GM19238 (cell line): ENCODE measurements at regions not wholly inside any gene's neighbourhood (a gene's known extent, or its start where the extent isn't known, plus 50 kb on each side); places are given as distances from the start of the nearest gene placed in this dataset.
"Not testable (repeated sequence)": the region's sequence is repeated elsewhere in the genome, so short reads cannot be mapped to it uniquely, and the experiment has no call there.

Experiments
- DNase-seq: peaks from one replicate; pipeline ENCODE4 v3.0.0; 2011; ENCODE audit warnings: low spot score; ENCODE audit not compliant: insufficient read length

DNA sequence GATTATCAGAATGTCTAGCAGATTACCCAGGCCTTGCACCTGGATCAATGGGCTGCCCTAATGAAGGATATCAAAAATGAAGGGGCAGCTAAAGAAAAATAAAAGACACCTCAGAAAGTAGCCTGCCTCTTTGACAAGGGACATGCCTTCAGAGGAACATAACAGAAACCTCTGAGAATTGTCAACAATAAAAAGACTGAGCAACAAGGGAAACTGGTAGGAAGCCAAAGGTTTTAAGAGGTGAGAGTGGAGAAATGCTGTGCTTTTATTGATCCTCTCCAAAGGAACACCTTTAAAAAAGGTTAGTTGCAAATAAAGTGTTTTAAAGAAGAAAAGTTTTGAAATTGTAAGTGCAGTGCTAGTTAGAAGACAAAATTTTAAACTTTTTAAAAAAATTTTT lies 187.8 kb upstream of the TTC14 start:
- no peak for DNase-seq

DNA sequence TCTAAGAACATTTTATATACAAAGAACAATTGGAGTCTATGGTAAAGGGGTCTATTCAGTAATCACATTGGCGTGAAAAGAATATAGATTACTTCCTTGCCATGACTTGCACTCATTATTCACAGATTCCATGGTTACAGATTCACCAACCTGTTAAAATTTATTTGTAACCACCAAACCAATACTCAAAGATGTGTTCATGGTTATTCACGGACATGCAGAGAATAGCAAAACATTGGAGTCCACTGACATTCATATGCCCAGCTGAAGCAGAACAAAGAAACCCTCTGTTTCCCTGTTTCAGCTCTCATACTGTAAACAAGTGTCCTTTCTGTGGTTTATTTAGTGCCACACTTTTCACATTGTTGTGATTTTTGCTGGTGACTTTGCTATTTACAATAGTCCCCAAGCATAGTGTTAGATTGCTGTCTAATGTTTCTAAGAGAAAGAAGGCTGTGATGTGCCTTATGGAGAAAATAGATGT lies 185.8 kb upstream of the TTC14 start:
- no peak for DNase-seq

DNA sequence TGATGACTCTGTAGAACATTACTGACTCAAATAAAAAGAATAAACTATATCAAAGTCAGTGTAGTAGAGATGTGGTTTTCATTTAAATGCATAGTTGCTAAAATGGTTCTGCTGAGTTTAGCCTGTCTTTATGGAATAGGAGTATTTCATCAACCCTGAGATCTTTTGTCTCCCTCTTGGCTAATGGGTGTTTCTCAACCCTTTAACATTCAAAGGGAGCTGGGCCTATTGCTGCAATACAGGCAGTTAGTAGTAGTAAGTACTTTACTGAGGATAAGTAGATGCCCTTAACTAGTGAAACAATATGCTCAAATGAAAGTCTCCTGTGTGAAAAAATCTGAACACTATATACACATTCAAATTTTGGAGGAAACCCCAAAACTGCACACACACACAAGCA lies 184.7 kb upstream of the TTC14 start:
- DNase-seq = no peak

DNA sequence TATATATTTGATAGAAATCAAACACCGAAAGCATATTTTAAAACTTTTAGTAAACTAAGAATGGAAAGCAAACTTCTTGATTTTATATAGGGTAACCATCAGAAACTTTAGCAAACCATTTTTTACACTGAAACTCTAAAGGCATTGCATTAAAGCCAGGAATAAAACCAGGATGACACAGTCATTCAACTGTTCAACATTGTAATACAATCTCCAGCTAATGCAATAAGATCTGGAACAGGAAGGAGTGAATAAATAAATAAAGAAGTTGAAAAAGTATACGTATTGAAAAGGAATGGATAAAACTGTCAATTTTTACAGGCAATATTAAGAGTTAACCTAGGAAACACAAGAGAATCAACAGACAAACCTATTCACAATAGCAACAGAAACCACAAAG lies 181.9 kb upstream of the TTC14 start:
- DNase-seq = no peak

DNA sequence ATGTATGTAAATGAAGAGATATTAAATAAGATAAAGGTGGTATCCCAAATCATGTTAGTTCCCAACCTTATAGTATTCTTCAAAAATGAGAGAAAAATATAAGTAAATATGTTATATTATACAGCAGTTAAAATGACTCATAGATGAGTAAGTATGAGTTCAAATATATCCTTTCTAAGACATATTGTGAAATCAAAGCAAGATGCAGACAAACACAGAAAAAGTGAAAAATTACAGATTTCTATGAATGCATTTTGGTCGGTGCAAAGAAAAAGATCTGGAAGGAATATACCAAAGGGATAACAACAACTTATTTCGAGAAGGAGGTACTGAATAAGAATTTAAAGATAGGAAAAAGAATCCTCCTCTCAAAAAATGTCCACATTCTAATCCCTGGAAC lies 181.2 kb upstream of the TTC14 start:
- no peak for DNase-seq

DNA sequence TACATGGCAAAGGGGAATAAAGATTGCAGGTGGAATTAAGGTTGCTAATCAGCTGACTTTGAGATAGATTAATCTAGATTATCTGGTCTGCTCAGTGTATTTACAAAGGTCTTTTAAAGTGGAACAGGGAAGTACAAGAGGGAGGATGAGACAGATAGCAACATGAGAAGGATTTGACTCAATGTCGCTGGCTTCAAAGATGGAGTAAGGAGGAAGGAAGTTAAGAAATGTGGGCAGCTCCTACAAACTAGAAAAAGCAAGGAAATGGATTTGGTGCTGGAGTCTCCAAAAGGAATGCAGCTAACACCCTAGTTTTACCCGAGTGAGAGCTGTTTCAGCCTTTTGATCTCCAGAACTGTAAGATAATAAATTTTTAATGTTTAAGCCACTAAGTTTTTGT lies 180.7 kb upstream of the TTC14 start:
- no peak for DNase-seq

DNA sequence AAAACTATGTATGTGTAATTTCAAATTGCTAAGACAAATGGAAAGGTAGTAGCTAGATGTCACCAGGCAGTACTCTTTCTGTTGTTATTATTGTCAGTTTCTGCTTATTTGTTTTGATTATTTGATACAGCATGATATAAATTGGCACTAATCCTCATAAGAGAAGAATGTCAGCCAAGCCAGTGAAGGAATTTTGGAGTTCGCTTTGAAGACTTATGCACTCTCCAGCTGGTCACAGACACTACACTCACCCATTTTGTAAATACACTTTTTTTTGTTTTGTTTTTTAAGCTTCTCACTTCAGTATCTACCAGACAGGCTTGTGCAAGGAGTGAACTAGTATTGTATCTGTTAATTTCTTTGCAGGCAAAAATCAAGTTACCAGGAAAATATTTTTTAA lies 180.2 kb upstream of the TTC14 start:
- DNase-seq = no peak

DNA sequence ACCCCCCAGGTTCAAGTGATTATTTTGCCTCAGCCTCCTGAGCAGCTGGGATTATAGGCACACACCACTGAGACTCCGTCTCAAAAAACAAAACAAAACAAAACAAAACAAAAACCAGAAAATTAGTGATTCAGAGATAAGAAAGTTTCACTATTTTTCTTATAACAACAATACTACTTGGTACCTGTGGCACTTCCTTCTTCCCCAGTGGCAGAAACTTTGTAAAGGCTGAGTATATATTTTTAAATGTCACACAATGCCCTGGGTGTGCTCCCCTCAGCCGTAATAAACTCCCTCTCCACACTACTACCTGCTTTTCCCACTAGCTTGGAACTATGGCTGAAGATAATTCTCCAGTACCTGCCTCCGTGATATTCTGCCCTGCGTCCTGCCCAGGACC lies 177.7 kb upstream of the TTC14 start:
- DNase-seq = not testable (repeated sequence)

DNA sequence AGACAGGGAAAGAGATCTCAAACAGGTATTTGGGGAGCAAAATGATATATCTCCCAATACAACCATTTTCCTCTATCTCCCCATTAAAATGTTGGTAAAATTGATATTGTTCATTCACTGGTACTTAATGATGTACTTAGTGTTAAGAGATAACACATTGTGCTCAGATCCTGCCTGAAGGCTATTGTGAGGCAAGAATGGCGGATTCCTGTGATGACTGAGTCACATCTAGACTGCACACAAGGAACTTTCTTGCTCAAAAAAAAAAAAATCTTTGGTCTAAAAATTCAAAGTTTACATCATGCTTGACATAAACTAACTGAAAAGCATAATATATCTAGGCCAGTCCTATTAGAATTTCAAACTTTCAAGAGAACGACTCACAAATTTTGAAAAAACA lies 171.1 kb upstream of the TTC14 start:
- DNase-seq = no peak

DNA sequence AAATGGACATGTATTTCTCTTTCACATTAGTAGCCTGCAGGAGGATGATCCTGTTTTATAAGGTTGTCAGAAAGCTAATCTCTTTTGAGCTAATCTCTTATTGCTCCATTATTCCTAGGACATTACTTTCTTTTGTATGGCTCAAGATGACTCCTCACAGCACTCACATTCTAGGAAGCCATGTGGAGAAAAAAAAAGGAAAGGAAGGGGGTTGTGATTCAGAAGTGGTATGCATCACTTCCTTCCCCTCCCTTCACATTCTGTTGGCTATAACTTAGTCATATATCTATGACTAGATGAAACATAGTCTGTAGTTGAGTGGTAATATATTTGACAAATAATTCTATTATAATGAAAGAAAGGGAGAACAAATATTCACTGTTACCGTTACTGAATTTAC lies 168.8 kb upstream of the TTC14 start:
- DNase-seq = no peak

DNA sequence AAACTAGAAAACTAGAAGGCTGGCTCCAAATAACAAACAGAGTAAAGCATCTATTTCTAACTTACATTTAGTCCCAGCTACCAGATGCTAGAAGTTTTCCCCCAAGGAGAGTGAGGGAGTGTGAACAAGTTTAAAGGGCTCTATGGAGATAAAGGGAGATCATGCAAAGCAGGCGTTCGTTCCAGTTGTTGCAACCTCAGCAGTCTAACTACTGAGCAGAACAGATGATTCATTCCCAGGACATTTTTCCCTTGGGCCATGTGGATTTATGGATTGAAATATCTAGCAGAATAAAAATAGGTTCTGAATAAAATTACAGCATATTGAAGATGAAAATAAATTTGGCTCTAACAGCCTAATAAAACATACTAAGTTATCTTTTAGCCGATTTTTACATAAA lies 154.8 kb upstream of the TTC14 start:
- DNase-seq = no peak

DNA sequence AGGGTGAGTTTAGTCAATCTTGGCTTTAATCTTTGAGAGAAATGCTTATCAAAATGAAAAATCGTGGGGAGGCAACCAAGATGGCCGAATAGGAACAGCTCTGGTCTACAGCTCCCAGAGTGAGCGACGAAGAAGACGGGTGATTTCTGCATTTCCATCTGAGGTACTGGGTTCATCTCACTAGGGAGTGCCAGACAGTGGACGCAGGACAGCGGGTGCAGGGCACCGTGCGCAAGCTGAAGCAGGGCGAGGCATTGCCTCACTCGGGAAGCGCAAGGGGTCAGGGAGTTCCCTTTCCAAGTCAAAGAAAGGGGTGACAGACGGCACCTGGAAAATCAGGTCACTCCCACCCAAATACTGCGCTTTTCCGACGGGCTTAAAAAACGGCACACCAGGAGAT lies 153.6 kb upstream of the TTC14 start:
- DNase-seq = not testable (repeated sequence)

DNA sequence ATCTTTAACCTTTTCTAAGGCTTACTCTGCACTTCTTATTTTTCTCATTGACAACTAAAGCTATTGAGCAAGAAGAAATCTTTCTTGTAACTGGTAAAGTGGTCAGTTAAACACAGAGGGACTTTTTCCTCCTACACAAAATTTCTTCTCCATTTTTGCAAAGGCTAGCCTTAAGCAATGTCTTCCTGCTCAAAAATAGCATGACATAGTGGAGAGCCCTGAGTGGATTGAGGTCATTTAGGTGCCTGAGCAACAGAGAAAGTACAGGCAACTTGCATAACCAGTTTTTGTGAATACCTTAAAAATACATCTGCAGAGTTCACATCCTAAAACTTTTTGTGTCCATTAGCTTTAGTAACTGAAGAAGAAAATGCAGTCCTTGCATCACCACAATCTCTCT lies 144.7 kb upstream of the TTC14 start:
- no peak for DNase-seq

DNA sequence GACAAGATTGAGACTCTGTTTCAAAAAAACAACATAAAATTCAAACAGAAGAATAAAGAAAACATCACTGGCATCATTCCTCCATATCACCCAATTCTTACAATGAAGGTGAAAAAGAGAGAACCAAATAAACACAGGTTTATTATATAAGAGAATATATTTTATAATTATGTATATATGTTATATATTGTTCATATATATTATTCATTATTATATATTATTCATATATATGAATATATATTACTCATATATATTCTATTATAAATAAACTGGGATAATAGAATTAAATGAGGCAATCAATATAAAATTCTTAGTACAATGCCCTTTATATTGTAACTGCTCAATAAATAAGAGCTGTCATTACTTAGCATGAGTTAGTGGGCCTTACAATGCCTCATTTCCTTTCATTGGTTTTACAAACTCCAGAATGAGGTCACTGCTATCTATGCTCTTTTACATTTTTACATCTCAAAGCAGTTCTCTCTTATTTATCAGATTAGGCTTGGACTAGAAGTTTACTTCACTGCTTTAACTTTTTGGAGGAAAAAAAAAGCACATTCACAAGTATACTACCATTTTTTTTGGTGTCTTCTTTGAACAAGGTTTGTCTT lies 135.5 kb upstream of the TTC14 start:
- DNase-seq = no peak

DNA sequence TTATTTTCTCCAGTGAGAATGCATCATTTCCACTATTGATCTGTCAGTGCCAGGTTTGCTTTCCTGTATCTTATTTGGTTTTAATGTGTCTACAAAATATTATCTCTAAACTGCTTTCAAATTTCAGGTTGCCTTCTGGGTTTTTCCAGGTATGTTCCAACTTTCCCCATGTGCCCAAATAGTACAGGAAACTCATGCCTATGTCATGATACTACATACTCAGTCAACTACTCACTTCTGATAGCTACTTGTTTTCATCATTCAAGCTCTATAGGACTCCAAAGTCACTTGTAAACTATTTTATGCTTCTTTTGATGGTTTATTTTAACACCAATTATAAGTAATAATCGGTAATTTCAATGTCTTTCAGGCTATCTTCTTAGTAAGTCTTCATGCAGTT lies 134.8 kb upstream of the TTC14 start:
- DNase-seq = no peak

DNA sequence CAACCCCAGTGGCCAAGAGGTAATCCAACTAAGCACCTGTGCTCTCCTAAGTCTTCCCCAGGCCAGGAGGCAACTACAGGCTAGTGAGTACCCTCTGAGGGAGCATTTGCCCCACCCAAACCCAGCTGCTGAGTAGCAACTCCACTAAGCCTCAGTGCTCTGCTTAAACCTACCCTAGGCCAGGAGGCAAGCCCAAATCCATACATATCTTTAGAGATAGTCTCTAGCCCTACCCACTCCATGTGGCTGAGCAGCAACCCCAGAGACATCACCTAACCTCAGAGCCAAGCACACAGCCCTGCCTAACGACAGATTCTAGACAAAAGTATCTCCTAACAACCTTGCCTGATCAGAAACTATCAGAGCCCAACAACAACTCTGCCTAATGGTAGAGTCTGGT lies 132.8 kb upstream of the TTC14 start:
- DNase-seq = no peak

DNA sequence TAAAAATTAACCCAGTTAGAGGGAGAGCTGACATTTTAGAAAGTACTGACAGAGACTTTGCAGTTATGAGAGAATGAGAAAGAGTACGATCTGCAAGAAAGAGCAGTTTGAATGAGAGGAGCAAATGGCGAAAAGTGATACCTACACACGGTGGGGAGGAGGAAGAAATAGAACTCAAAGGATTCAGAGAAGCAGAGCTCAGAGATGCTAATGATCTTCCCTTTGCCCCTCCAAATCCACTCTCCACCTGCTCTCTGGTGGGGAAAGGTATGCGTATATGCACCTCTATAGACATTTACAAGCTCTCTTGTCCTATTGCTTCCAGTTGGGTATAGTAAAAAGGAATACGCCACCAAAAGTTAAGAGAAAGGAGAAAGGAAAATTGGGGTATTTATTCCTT lies 123.3 kb upstream of the TTC14 start:
- DNase-seq = no peak

DNA sequence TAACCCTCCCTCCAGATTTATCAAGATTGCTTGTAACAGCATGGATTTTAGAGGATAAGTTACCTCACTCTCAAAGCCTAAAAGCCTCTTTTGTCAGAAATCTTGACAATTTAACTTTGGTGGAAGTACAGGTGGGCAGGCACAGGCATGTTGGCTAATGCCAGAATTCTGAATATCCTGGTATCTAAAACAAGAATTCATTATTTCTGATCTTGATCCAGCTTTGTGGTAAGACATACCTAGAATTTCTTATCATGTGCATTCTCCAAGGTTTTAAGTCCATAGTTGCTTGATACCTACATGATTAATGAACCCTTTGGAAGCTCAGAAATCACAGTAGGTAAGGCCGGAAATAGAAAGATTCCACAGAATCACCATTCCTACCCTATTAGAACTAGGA lies 109.9 kb upstream of the TTC14 start:
- no peak for DNase-seq

DNA sequence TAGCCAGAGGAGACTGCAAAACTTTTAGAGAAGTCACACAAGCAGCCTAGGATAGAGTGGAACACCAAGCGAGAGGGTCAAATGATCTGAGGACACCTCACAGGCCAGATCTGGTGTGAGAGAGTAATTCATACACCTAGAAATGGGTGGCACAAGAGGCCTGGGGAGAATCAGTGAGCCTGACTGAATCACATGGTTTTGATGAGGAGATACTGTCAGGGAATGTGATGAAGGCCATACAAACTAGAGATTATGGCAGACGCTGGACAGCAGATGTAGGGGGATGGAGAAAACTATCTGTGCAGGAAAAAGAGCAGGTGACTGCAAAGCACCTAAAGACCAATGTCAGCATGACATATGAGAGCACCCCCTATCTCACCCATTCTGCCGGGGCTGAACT lies 105.0 kb upstream of the TTC14 start:
- DNase-seq = no peak

DNA sequence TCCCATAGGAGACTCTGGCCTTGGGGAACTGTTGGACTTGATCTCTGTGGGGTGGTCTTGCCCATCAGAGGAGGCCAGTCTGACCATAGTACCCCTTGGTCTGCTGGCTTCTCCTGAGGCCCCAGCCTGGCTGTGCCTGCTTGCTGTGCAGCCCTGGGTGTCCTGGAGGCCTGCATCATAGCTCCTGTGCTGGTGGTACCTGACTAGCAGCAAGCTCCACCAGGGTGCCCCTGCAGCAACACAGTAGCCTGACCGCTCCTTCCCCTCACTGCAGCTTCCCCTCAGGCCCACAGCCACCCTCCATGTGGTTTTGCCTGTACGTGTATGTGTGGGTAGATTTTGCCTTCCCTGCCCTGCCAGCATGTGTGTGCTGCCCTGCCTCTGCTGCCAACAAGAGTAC lies 85.6 kb upstream of the TTC14 start:
- no peak for DNase-seq

DNA sequence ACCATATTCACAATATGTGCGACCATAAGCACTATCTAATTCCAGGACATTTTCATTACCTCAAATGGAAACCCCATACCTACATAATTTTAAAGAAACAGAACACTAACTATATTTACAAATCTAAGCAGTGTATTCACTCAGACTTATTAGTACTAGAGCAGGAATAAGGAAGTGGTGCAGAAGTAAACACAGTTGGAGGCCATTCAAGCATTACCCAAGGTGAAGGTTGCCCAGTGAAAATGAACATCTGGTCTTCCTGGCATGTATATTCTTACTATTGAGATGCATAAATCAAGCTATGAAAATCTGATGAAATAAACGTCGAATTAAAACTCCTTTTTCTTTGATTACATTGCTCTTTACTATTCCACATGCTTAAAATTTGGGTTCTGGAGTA lies 78.9 kb upstream of the TTC14 start:
- DNase-seq = no peak

DNA sequence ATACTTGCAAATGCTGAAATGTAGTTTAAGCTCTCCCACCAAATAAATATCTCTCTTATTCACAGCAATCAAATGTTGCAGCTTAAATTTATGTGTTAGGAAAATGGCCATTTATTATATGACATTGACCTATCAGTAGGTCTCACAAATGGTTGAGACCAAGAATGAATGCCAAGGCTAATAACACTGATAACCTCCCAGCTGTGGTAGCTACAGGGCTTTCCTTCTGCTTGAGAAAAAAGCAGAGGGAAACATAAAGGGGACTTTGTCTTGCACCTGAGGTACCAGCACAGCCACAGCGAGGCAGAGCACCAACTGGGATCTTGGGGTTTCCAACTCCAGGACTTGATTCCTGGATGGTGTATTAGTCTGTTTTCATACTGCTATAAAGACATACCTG lies 73.1 kb upstream of the TTC14 start:
- no peak for DNase-seq

DNA sequence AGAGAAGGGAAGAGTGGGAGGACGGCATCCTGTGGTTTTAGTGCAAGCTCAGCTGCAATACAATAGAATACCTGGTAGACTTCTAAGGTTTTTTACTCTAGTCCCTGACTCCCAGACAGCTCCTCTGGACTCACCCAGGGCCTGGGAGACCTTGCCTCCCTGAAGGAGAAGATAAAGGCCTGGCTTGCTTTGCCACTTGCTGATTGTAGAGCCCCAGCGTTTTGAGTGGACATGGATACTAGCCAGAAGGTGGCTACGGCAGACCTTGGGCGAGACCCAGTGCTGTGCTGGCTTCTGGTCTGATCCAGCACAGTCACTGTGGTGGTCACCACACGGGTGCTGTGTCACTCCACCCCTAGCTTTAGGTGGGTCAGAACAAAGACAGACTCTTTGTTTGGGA lies 72.2 kb upstream of the TTC14 start:
- no peak for DNase-seq

DNA sequence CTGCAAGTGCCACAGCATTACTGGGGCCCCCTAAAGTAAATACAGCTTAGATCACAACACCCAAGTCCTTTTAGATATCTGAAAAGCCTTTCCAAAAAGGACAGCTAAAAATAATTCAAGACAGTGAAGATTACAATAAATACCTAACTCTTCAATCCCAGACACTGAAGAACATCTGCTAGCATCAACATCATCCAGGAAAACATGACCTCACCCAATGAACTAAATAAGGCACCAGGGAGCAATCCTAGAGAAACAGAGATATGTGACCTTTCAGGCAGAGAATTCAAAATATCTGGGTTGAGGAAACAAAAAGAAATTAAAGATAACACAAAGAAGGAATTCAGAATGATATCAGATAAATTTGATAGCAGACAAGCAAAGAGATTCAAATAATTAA lies 71.7 kb upstream of the TTC14 start:
- no peak for DNase-seq
